HG03460 (cell line): ENCODE measurements at regions not wholly inside any gene's neighbourhood (a gene's known extent, or its start where the extent isn't known, plus 50 kb on each side); places are given as distances from the start of the nearest gene placed in this dataset.

Experiments
- ATAC-seq: cut with Tn5 transposase; IDR thresholded peaks from one replicate; pipeline ENCODE4 v1.9.1; 2021; ENCODE audit not compliant: unreplicated experiment

DNA sequence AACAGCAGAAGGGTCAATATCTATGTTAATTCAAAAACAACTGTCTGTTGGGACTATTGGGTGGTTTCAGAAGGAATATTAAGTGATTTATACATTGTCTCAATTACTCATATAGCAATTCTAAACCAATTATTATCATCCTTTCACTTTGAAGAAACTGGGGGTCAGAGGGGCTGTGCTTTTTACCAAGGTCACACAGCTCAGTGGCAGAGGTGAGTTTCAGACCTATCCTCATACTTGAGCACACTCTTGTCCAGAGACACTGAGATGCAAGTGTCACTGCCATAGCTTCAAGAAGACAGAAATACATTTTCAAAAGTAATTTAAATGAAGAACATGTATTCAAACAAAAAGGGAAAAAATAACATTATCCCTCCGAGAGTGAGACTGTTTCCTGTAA lies 195.3 kb downstream of the ARL4A start:
- no peak for ATAC-seq

DNA sequence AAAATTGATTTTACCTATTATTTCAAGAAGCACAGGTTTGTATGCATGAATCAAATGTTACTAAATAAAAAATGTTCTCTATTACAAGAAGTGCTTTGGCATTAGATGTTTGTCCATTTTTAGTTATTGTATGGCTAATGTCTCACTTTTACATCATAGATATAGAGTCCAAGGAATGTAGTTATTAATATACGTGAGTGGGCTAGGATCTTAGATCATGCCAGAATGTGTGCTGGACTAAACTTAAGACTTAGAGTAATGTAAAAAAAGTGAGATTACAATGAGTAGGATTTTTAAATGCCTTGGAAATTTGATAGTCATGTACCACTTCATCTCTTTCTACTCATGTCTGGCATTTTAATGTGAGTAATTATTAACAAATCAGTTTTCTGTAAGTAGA lies 196.6 kb downstream of the ARL4A start:
- ATAC-seq, result no peak

DNA sequence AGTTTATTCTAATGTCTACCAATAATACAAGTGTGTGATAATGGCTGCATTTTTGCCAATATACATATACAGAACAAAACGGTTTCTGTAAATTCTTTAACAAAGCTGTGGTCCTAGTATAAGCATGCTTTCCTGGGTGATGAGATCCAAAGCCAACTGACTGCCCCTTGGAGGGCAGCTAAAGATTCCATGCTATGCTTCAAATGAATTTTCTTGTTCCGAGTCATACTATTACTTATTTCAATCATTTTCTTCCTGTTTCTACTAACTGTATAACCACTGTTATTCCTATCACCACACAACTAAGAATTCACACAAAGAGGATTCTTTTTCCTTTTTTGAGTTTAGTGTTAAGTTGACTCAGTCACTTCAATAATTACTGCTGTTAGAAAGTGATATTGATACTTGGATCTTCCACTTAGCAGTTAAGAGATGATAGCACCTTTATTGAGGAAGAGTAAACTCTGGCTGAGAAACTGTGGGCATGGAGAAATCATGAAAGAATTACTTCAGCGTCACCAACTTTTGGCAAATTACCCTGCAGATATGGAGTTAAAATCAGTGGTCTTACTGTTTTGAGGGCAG lies 197.5 kb downstream of the ARL4A start:
- ATAC-seq, result no peak

DNA sequence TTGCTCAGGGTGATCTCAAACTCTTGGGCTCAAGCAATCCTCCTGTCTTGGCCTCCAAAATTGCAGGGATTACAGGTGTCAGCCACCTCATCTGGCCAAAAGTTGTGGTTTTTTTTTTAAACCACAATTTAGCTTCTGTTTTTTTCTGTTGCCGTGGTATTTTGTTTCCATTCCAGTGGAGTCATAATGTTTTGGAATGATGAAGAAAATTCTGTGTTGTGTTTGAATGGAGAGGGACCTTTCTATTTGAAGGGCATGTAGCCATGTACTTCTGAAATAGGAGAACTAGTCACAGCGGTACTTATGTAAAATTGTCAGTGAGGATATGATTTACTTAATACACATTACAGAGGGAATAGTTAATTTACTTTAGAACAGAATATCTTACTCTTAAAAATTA lies 201.3 kb downstream of the ARL4A start:
- no peak for ATAC-seq

DNA sequence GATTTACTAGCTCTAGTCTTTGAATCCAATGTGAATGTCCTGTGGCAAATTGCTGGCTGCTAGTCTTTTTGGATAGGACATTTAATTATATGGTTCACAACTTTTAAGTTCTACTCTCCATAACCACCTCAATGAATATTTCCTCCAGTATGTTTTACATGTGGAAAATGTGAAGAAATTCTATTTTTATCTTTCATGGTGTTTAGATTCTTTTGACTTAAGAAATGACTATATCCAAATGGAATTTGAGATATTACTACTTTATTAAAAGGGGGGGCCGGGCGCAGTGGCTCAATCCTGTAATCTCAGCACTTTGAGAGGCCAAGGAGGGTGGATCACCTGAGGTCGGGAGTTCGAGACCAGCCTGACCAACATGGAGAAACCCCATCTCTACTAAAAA lies 202.0 kb downstream of the ARL4A start:
- ATAC-seq, result no peak

DNA sequence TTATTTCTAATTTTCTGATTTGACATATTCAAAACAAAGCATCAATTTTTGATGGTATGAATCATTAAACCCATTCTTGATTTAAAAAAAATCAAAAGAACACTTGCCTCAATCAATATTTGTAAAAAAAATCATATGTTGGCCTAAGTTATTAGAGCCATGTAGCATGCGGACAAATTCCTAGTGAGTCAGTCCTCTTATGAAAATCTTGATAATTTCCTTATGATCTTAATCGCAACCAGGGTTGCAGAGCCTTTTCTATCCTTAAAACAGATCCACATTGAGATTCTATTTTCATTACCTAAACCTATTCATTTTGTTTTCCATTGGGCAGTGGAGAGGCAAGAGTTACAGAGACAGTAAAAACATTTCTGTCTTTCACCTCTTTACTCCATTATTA lies 203.2 kb downstream of the ARL4A start:
- ATAC-seq, result no peak

DNA sequence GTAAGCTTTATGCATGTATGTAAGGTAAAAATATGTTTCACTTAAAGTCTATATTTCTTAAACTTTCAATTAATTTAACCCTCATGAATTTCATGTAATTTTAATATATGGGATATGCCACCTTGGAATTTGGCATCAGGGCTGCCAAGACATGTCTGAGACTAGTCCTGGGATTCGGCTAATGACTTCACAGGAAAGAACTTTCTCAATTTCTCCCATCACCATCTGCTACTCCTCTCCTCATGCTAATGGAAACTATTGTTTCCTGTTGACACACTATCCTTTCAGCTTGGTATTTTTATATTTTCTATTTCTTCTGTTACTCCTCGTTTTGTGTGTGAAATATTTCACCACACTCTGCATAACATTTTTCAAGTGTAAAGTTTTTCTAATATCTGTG lies 205.9 kb downstream of the ARL4A start:
- ATAC-seq, result no peak

DNA sequence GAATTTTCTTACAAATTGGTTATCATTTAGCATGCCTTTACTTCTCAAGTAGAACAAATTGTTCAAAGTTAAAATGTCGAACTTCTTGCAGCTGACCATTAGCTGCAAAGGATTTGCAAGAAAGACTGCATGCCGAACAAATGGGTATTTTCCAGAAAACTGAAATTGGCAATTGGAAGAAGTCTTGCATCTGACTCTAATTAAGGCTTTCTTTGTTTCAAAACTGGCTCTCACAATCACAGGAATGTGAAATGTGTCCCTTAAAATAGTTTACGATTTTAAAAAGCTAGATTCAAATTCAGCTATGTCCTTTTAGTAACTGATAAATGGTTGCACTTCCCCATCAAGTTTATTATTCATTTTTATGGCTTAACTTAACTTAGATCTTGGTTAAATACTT lies 207.9 kb downstream of the ARL4A start:
- ATAC-seq, result no peak

DNA sequence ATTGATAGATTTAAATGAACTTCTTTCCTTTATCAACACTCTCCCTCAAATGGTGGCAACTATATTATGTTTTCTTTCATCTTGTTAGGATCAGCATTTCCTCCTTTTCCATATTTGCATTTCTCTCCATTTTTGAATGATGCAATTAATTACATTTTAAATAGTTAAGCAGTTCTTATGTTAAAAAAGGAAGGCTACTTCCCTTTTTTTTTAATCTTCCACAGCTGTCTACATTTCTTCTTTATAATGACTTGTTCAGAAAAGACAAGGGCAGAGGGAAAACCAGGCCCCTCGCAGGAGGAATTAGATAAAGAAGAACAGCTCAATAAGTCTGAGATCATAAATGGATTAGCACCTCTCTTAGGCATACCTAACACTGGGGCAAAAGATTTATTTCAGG lies 208.9 kb downstream of the ARL4A start:
- no peak for ATAC-seq

DNA sequence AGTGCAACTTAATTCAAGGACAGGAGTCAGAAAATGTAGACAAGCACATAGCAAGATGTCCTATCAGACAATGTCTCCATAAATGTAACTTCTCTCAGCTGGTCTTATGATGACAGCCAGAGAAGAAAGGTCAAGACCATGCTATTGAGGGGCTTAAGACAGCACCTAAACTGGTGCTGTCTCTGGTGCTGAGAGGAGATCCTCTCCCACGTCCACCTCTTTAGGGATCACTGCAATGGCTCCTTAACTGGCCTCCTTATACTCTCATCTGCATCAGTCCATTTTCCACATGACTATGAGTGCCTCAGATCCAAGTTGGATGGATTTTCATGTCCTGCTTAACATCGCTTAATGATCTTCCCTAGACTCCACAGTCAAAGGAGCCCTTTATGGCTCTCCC lies 210.6 kb downstream of the ARL4A start:
- ATAC-seq, result no peak

DNA sequence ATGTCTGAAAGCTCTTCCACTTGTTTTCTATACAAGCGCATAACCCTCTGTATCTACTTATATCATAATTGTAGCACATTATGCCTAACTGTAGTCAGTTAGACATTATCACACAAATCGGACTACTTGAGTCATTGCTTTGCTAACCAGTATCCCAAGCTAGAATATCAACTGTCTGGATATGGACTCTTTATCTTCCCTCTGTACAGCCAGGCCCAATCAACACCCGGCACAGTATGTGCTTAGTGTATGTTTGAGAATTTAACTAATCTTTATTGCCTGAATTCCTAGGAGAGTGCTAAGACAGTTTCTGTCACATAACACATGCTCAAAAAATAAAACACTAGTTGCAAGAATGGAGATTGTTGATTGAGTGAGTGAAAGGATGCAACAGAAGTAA lies 211.2 kb downstream of the ARL4A start:
- ATAC-seq, result no peak

DNA sequence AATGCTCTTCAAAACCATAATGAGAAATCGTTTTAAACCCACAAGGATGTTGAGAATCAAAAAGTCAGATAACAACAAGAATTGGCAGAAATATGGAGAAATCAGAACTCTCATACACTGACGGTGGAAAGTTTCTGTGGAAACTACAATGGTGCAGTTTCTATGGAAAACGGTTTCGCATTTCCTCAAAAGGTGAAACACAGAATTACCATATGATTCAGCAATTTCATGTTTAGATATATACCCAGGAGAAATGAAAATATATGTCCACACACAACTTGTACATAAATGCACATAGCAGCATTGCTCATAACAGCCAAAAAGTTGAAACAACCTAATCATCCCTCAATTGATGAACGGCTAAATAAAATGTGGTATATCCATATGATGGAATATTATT lies 218.2 kb downstream of the ARL4A start:
- ATAC-seq, result no peak

DNA sequence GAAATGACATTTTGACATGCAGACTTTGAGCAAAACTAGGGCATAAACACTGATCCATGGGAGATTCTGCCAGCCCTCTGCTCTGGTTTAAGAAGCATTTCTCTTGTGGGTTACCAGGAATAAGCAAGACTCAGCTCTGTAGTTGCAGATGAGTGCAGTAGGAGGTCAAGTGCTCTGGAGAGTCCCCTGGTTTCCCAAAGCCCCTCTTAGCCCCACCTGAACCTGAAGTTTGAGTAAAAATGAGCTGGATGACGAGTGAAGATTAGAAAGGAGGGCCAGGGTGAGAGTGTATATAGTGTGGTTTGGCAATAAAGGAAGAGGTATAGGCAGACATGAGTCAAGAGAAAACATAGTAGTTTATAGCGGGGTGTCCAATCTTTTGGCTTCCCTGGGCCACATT lies 220.3 kb downstream of the ARL4A start:
- ATAC-seq, result no peak

DNA sequence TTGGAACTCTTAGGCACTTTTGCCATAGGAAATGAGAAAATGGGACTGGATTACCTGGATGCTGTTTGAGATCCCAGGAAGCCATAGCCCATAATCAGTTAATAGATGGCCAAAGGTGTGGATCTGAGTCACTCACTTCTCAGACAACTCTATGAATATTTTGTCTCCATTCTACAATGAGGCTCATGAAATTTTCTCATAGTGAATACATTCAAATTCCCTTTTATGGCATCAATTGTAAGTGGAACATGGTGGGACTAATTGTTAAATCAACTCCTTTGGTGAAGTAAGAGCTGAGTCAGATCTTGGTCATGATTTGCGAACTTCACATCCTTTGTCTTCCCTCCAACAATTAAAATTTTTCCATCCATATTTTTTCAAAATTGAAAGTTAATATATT lies 222.1 kb downstream of the ARL4A start:
- ATAC-seq, result no peak

DNA sequence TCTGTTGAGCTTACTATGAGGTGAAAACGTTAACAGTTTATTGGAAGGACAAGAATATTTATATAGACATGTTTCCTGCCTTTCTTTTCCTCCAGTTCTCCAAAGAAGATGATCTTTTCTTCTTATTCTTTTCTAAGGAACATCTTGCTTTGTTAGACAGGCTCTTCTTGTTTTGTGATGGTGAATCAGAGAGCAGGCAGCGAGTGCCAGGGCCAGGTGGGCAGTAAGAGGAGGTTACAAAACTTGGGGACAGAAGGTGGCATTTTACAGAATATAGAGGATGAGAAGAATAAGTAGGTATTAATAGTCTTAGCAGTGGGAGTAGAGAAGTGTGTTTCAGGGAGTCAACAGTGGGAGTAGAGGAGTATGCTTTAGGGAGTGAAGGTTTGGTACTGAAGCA lies 223.6 kb downstream of the ARL4A start:
- ATAC-seq, result no peak

DNA sequence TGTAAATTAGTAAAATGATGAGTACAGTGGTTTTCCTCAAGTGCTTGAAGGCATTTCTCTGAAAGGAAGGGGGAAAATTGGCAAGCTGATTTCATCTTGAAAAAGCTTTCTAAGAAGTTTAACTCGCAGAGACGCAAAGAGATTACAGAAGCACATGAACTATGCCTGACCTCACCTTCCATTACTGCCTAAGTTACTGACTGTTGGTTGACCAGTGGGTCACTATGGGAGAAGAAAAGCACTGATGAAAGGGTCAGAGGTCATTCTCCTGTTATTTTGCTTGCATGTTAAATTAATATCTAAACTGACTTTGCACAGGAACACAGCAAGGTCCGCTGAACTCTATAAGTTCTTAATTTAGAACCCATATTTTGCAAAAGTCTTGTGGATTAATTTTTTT lies 225.6 kb downstream of the ARL4A start:
- ATAC-seq, result no peak

DNA sequence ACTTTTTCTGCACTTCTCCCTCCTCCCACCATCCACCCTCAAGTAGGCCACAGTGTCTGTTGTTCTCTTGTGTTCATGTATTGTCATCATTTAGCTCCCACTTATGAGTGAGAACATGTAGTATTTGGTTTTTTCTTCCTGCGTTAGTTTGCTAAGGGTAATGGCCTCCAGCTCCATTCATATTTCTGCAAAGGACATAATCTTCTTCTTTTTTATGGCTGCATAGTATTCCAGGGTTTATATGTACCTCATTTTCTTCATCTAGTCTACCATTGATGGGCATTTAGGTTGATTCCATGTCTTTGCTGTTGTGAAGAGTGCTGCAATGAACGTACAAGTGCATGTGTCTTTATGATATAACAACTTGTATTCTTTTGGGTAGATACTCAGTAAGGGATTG lies 230.4 kb downstream of the ARL4A start:
- no peak for ATAC-seq

DNA sequence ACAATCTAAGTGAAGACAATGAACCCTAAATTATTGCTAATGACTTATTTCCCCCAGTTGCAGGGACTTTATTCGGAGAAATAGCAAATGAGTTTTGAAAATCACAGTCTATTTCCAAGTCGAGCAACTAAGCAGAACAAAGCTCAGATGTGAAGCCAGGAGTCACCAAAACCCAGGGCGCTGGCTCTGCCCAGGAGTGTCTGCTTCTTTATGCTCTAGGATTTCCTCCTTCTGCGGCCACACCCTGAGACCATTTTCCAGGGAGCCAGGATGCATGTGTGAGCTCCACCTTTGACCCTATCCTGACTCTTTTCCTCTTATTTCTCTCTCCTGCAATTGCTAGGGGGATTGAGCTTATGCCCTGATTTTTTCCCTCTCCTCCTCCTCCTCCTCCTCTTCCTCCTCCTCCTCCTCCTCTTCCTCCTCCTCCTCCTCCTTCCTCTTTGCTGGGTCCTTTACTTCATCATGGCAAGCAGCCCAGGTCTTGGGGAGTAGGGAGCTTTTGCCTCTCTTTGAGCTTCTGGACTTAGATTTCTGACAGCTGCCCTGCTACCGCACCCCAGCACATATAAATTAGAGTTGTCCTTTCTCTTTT lies 234.4 kb downstream of the ARL4A start:
- ATAC-seq, result no peak

DNA sequence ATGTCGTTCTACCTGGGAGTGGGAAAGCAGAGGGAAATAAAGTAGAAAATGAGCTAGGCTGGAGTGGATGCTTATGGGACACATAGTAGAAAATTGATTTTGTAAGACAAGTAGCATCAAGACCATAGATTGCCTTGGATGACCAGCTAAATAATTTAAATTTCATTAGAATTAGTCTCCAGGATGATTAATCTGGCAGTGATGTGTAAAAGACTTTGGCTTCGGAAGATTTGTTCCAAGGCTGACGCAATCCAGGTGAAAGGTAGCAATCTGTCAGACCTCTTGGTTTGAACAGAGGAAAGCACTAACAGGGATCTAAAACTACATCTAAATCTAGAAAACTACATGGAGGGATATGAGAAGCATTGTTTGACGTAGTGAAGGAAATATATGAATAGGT lies 236.5 kb downstream of the ARL4A start:
- no peak for ATAC-seq

DNA sequence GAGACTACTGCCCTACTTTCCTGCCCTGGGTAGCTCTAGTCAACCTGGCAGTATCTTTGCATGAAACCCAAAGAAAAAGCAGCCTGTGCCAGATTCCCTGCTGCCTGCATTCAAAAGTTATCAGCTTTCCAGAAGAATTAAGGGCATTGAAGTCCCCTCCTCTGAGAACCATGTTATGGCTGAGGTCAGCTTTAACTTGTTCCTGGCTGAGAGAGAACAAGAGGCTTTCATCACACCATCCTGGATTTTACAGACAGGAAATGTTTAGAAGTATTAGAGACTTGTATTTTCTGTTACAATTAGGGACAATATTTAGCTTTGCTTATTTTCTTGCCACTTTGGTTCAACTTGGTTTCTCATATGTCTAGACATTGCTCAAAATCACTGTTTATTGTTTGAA lies 238.8 kb downstream of the ARL4A start:
- no peak for ATAC-seq

DNA sequence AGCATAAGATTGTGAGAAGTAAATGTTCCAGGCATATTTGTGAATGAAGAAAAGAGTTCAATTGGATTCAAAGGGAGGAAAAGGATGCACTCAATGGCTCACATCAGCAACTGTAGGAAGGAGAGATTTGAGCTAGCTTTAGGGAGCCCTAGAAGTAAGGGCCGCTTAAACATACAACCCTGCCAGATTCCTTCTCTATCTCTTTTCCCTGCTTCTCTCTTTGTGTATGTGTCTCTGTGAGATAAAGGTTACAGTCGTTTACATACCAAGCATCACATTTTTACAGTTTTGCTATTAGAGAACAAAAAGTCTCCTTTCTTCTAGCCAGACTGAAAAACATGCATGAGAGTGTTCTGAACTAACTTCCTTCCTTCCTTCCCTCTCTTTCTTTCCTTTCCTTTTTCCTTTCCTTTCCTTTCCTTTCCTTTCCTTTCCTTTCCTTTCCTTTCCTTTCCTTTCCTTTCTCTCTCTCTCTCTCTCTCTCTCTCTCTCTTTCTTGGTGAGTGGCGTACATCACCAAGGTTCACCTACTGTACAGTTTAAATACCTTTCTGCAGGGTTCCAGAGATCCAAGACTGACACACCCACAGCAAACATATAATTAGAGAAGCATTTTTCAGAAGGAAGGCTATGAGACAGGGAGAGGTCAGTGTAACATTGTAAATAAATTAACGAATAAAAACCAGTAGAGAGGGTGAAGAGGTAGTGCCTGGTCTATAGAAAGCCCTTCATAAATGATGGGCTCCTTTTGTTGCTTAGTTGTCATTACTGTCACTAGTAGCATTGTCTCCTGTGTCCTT lies 240.4 kb downstream of the ARL4A start:
- no peak for ATAC-seq

DNA sequence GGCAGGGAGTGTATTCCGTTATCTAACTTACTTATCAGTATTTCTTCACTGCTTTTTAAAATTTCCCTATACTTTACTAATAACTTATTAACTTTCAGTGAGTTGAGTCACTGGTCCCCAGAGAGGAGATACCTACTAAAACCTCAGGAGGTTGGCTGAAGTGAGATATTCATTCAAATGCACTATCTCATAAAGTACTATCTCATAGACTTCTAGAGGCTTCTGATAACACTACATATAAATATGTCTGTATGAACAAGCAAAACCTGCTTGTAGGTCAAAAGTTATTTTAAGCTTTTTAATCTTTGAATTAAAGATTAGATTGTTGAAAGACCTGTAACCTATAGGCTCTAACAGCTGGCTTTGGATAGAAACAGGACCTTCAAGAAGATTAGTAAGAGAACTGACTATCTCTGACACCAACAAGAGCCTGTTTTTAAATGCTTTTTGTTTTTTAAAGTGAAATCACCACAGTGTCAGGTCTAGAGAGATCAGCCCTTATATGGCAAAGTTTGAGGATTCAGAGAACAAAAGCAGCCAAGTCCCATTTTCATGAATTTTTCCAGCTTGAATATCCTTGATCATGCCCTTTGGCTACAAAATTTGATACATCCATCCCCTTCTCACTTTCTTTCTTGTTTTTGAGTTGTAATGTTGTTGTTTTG lies 242.2 kb downstream of the ARL4A start:
- ATAC-seq, result no peak
